ENCODE measurements at regions not wholly inside any gene's neighbourhood (a gene's known extent, or its start where the extent isn't known, plus 50 kb on each side); places are given as distances from the start of the nearest gene placed in this dataset.

DNA sequence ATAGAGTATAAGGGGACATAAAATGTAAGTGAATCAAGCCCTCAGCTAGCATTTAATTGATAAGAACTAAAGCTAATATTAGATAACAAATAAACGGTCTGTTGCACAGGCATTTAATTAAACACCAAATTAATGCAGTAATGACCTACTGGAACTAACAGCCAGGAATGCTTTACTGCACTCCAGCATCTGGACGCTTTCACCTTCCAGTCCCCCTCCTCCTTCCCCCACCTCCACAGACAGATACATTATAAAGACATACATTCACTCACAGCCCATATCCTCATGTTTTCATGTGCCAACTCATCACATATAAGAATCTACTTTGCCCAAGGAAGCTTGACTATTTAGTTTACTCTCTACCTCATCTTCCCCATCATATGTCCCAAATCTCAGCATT lies 337.4 kb upstream of the PIK3C3 start:
- no peaks in the 10 kb centered on the region for H3K36me3 ChIP-seq (ENCODE audit: control insufficient read depth, insufficient read depth, low read length)
- Mint-ChIP-seq H3K9me3 (peaks cover 10 to 18% of the 10 kb centered on the region in 2 donors), H3K36me3 (no peaks in the 10 kb centered on the region), H3K27me3 (ENCODE audit: low read depth in 2 of 2) (no peaks in the 10 kb centered on the region), H3K27ac (no peak overlapping the region), H3K4me1 (no peaks in the 10 kb centered on the region), H3K4me3 (no peak overlapping the region)
- no peak overlapping the region for H3K27ac ChIP-seq (ENCODE audit: low read length)
- no peaks in the 10 kb centered on the region for H3K4me1 ChIP-seq (ENCODE audit: control insufficient read depth, insufficient read depth, low read length)
- no peak for TF ChIP-seq CTCF (IDR thresholded peaks at IDR 0.05)
- H3K4me3 ChIP-seq (ENCODE audit: low read length) = no peak overlapping the region
- intact Hi-C loops (cut with micrococcal nuclease) = no loop called here
- no peak for DNase-seq
- WGBS (ENCODE audit: insufficient coverage) = 87% methylated on average over 2 of the region's 2 CpGs
- no peak for ATAC-seq
- H3K9me3 ChIP-seq (ENCODE audit: control insufficient read depth, insufficient read depth, low read length) = no peaks in the 10 kb centered on the region
- H3K27me3 ChIP-seq (ENCODE audit: control insufficient read depth, insufficient read depth, low read length) = no peaks in the 10 kb centered on the region

- no peak overlapping the region for H3K27ac ChIP-seq (ENCODE audit: low read length)
- Mint-ChIP-seq H3K36me3 (peaks cover 13% of the 10 kb centered on the region), H3K4me1 (no peaks in the 10 kb centered on the region), H3K27me3 (ENCODE audit: low read depth in 2 of 2) (no peaks in the 10 kb centered on the region), H3K27ac (no peak overlapping the region), H3K9me3 (peaks cover 15 to 23% of the 10 kb centered on the region in 2 donors), H3K4me3 (no peak overlapping the region)
- H3K27me3 ChIP-seq (ENCODE audit: control insufficient read depth, insufficient read depth, low read length) = no peaks in the 10 kb centered on the region
- intact Hi-C loops (cut with micrococcal nuclease) = no loop called here
- no peaks in the 10 kb centered on the region for H3K36me3 ChIP-seq (ENCODE audit: control insufficient read depth, insufficient read depth, low read length)
- H3K9me3 ChIP-seq (ENCODE audit: control insufficient read depth, insufficient read depth, low read length) = no peaks in the 10 kb centered on the region
- DNase-seq (no peak), ATAC-seq (no peak)
- H3K4me1 ChIP-seq (ENCODE audit: control insufficient read depth, insufficient read depth, low read length) = no peaks in the 10 kb centered on the region
- TF ChIP-seq CTCF (IDR thresholded peaks at IDR 0.05) = no peak
- WGBS (ENCODE audit: insufficient coverage) = 82% methylated on average over 5 of the region's 6 CpGs
- H3K4me3 ChIP-seq (ENCODE audit: low read length) = no peak overlapping the region
Measured at GRCh38 chr18:41613003-41613609, 341.9 kb upstream of the PIK3C3 start.

DNA sequence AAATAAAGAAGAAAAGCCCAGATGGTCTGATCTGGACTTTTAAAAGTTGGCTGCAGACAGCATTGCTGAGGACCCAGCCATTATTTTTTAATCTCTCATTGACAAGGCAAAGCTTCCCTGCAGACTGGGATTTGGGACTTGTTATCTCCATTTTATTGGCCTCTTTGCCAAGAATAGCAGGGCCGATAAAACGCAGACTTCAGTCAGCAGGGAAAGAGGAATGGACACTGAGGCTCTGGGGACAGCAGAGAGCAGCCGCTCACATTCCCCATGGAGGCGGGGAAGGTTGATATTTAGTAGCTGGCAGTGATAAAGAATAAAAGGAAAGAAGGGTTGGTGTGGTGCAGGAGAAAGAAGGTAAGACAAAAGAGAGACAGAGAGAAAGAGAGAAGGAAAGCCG lies 350.1 kb upstream of the PIK3C3 start:
- ATAC-seq = no peak
- WGBS (ENCODE audit: insufficient coverage) = 86% methylated on average over 5 of the region's 5 CpGs
- H3K36me3 ChIP-seq (ENCODE audit: control insufficient read depth, insufficient read depth, low read length) = no peaks in the 10 kb centered on the region
- H3K4me1 Mint-ChIP-seq = no peaks in the 10 kb centered on the region
- H3K4me3 ChIP-seq (ENCODE audit: low read length) = no peak overlapping the region
- no peaks in the 10 kb centered on the region for H3K4me1 ChIP-seq (ENCODE audit: control insufficient read depth, insufficient read depth, low read length)
- H3K27me3 Mint-ChIP-seq (ENCODE audit: low read depth in 2 of 2) = no peaks in the 10 kb centered on the region
- no peak for DNase-seq
- H3K27me3 ChIP-seq (ENCODE audit: control insufficient read depth, insufficient read depth, low read length) = no peaks in the 10 kb centered on the region
- H3K9me3 Mint-ChIP-seq = peaks cover 18 to 24% of the 10 kb centered on the region in 2 donors
- H3K9me3 ChIP-seq (ENCODE audit: control insufficient read depth, insufficient read depth, low read length) = no peaks in the 10 kb centered on the region
- no peak overlapping the region for H3K27ac ChIP-seq (ENCODE audit: low read length)
- no peak for TF ChIP-seq CTCF (IDR thresholded peaks at IDR 0.05)
- no peak overlapping the region for H3K4me3 Mint-ChIP-seq
- no peak overlapping the region for H3K27ac Mint-ChIP-seq
- H3K36me3 Mint-ChIP-seq = peaks cover 13% of the 10 kb centered on the region
- intact Hi-C loops (cut with micrococcal nuclease) = no loop called here

- DNase-seq = no peak
- Mint-ChIP-seq H3K4me1 (no peaks in the 10 kb centered on the region), H3K36me3 (no peaks in the 10 kb centered on the region), H3K9me3 (peaks cover 15 to 19% of the 10 kb centered on the region in 2 donors), H3K27ac (no peak overlapping the region), H3K27me3 (ENCODE audit: low read depth in 2 of 2) (no peaks in the 10 kb centered on the region), H3K4me3 (no peak overlapping the region)
- no peaks in the 10 kb centered on the region for H3K4me1 ChIP-seq (ENCODE audit: control insufficient read depth, insufficient read depth, low read length)
- H3K27me3 ChIP-seq (ENCODE audit: control insufficient read depth, insufficient read depth, low read length) = no peaks in the 10 kb centered on the region
- no peak overlapping the region for H3K4me3 ChIP-seq (ENCODE audit: low read length)
- no peaks in the 10 kb centered on the region for H3K36me3 ChIP-seq (ENCODE audit: control insufficient read depth, insufficient read depth, low read length)
- H3K27ac ChIP-seq (ENCODE audit: low read length) = no peak overlapping the region
- intact Hi-C loops (cut with micrococcal nuclease) = no loop called here
- H3K9me3 ChIP-seq (ENCODE audit: control insufficient read depth, insufficient read depth, low read length) = no peaks in the 10 kb centered on the region
- no peak for ATAC-seq
- WGBS (ENCODE audit: insufficient coverage) = 67% methylated on average over 2 of the region's 4 CpGs
- no peak for TF ChIP-seq CTCF (IDR thresholded peaks at IDR 0.05)
Measured at GRCh38 chr18:41602034-41602433, 353.0 kb upstream of the PIK3C3 start.
